HG03521 (cell line): ENCODE measurements at regions not wholly inside any gene's neighbourhood (a gene's known extent, or its start where the extent isn't known, plus 50 kb on each side); places are given as distances from the start of the nearest gene placed in this dataset.
"Not testable (repeated sequence)": the region's sequence is repeated elsewhere in the genome, so short reads cannot be mapped to it uniquely, and the experiment has no call there.

Experiments used
- ATAC-seq: cut with Tn5 transposase; IDR thresholded peaks from one replicate; pipeline ENCODE4 v1.9.1; 2021; ENCODE audit warnings: mild to moderate bottlenecking, moderate library complexity; ENCODE audit not compliant: unreplicated experiment

DNA sequence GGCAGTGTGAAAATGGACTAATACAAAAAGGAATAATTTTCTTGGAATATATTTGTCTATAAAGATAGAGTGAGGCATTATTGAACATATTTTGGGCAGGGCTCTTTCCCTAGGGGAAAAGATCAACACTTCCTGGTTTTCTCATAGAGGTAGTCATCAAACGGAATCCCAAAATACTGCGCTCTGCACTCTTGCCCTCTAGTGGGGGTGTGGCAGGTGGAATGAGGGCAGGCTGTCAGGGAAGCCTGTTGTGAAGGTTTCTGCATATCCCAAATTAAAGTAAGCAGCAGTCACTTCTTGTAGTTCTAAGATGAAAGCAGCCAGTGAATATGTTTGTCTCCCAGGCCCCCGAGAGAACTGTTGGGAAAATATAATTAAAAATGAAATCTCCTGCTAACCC, 666.8 kb upstream of the TMEM132C start:
- ATAC-seq: no peak

GRCh38 chr12:127606476-127607015, 660.4 kb upstream of the TMEM132C start:
- no peak for ATAC-seq

GRCh38 chr12:127607146-127607725, 659.7 kb upstream of the TMEM132C start:
- no peak for ATAC-seq

- not testable (repeated sequence) for ATAC-seq
Measured at GRCh38 chr12:127608359-127608758, 658.6 kb upstream of the TMEM132C start.

DNA sequence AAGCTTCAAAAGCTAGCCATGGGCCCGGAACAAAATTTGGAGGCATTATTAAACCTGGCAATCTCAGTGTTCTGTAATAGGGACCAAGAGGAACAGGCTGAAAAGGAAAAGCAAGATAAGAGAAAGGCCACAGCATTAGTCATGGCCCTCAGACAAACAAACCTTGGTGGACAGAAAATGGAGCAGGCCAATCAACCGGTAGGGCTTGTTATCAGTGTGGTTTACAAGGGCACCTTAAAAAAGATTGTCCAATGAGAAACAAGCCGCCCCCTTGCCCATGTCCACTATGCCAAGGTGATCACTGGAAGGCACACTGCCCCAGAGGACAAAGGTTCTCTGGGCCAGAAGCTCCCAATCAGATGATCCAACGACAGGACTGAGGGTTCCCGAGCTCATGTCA, 653.9 kb upstream of the TMEM132C start:
- ATAC-seq: no peak

GRCh38 chr12:127619869-127620734, 646.9 kb upstream of the TMEM132C start:
- ATAC-seq: no peak

DNA sequence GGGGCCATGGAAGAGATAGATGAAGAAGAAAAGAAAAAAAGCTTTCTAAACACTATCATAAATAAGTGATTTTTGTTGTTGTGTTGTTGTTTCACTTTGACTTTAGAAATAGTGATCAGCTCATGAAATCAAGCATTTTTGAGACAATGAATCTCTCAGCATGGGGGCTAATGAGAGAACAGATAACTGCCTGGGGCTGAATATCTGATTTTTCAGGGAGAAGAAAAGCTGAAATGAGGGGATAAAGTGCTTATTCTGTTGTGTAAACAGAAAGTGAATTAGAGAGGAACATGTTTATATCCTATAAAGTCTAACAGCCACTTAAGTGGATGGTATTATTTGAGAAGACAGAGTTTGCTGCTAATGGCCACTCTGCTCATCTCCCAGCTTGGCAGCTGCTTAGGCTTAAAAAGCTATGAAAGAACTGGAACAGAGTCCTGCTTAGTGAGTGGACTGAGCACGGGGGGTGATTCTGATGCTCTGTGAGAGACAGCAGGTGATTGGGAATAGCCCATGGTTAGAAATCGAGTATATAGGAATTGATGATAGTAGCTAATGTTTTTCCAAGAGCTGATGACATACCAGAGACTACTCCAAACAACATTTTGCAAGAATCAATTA, 646.1 kb upstream of the TMEM132C start:
- no peak for ATAC-seq

GRCh38 chr12:127621366-127621765, 645.6 kb upstream of the TMEM132C start:
- ATAC-seq: no peak

DNA sequence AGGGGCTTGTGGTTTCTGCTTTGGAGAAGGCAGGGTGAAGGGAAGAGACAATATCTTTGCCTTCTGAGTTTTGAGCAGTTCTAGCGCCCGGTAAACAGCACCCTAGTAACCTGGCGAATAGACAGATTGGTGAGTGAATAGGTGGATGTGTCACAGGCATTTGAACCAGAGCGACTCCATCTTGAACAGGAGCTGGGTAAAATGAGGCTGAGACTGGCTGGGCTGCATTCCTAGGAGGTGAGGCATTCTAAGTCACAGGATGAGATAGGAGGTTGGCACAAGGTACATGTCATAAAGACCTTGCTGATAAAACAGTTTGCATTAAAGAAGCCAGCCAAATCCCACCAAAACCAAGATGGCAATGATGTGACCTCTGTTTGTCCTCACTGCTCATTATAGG, 643.6 kb upstream of the TMEM132C start:
- ATAC-seq: no peak

DNA sequence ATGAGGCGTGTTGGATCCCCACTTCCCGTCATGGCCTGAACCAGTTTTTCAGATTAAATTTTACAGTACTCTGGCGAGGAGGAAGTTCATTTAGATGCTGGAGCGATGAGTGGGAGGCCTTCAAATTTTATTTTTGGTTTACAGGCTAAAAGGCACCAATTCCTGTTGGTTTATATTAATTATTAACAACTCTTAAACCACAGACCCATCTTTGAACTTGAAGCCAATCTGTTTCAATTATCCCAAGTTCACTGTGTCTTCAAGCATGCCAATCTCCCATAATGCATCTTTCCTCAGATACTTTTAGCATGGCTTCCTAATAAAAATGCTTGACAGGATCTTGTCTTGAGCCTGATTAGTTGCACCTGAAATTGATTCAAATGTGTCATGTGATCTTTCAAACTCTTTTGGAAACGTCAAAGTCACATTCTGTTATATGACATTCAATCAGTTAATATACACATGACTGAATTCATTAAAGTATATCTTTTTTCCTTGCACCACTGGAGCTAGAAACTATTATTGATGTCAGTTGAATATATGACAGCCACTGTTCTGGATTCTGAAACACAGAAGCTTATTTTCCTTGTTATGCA, 641.7 kb upstream of the TMEM132C start:
- no peak for ATAC-seq

GRCh38 chr12:127628645-127629044, 638.3 kb upstream of the TMEM132C start:
- ATAC-seq: no peak

- ATAC-seq: no peak
Measured at GRCh38 chr12:127629066-127629820, 637.7 kb upstream of the TMEM132C start.

DNA sequence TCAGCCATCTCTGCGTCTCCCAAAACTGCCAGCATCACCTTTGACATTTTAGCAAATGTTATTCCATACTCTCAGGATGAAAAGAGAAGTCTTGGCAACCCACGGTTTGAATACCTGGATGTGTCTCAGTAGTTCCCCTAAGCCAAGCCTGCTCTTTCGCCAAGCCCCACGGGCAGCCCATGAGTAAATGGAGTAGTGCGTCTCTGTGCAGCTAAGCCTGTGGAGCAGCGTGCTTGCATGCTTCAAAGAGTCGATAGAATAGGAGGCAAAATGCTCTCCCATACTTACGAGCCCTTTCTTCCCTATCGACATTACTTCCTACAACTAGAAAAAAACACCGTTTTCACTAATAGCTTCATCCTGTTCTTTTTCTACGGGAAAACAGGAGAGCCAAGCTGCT, 634.5 kb upstream of the TMEM132C start:
- ATAC-seq: no peak

- no peak for ATAC-seq
Measured at GRCh38 chr12:127635838-127636237, 631.1 kb upstream of the TMEM132C start.

GRCh38 chr12:127636882-127637281, 630.1 kb upstream of the TMEM132C start:
- ATAC-seq: no peak

- no peak for ATAC-seq
Measured at GRCh38 chr12:127640181-127640886, 626.6 kb upstream of the TMEM132C start.

- no peak for ATAC-seq
Measured at GRCh38 chr12:127642208-127642607, 624.8 kb upstream of the TMEM132C start.

- ATAC-seq: no peak
Measured at GRCh38 chr12:127648321-127648720, 618.6 kb upstream of the TMEM132C start.

GRCh38 chr12:127649961-127650360, 617.0 kb upstream of the TMEM132C start:
- ATAC-seq: no peak

- ATAC-seq: no peak
Measured at GRCh38 chr12:127650626-127651025, 616.3 kb upstream of the TMEM132C start.
